Thyroid gland (tissue), 4 donors: ENCODE measurements at regions not wholly inside any gene's neighbourhood (a gene's known extent, or its start where the extent isn't known, plus 50 kb on each side); places are given as distances from the start of the nearest gene placed in this dataset.

ENCODE experiments used
- DNase-seq, 2 donors: peaks; one replicate each; pipeline ENCODE4 v3.0.0-alpha.2; 2019
- H3K27ac ChIP-seq, 3 donors: fragments of 200-600 bp; sonication (generic); 1 replicate in 2 of 3; 2 replicates in 1 of 3; pipeline ENCODE4 v1.5.1; 2016 to 2019; ENCODE audit warnings: mild to moderate bottlenecking in 1 of 3, moderate library complexity in 1 of 3
- H3K27me3 ChIP-seq: fragments of 200-600 bp; sonication (generic); one replicate; pipeline ENCODE4 v1.5.1; 2019
- H3K36me3 ChIP-seq, 2 donors: fragments of 200-600 bp; sonication (generic); one replicate each; pipeline ENCODE4 v1.5.1; 2016 to 2019
- H3K4me1 ChIP-seq, 2 donors: fragments of 200-600 bp; sonication (generic); one replicate each; pipeline ENCODE4 v1.5.1; 2017 to 2019
- H3K4me3 ChIP-seq, 3 donors: fragments of 200-600 bp; sonication (generic); replicated peaks in 1 of 3; 1 replicate in 2 of 3; 2 replicates in 1 of 3; pipeline ENCODE4 v1.5.1; 2016; ENCODE audit warnings: mild to moderate bottlenecking in 1 of 3
- H3K9me3 ChIP-seq: fragments of 200-600 bp; sonication (generic); one replicate; pipeline ENCODE4 v1.5.1; 2017
- POLR2A ChIP-seq, 2 donors: fragments of 450-650 bp; IDR thresholded peaks; one replicate each; pipeline ENCODE4 v1.6.1; 2017; ENCODE audit warnings: antibody characterized with exemption in 2 of 2, mild to moderate bottlenecking in 2 of 2, moderate library complexity in 1 of 2
- WGBS, 2 donors: methylation state at CpG; one replicate each; pipeline ENCODE4 v1.1.5; 2017; 5-methylcytosine and 5-hydroxymethylcytosine counted together
- intact Hi-C: fragments of 100-400 bp; cut with DNase I; formaldehyde crosslinking; loops from one replicate; pipeline ENCODE4 v1.15.1; 2023
- TF ChIP-seq, protein P1 (sequence below), 6 experiments: fragments of 200-600 bp in 3 of 6; fragments of 450-650 bp in 3 of 6; sonication (generic) in 3 of 6; IDR thresholded peaks; one replicate each; pipeline ENCODE4 v1.5.1; 2016 to 2019; ENCODE audit warnings: antibody characterized with exemption in 6 of 6, mild to moderate bottlenecking in 2 of 6, inconsistent platforms in 1 of 6, moderate library complexity in 1 of 6

DNA sequence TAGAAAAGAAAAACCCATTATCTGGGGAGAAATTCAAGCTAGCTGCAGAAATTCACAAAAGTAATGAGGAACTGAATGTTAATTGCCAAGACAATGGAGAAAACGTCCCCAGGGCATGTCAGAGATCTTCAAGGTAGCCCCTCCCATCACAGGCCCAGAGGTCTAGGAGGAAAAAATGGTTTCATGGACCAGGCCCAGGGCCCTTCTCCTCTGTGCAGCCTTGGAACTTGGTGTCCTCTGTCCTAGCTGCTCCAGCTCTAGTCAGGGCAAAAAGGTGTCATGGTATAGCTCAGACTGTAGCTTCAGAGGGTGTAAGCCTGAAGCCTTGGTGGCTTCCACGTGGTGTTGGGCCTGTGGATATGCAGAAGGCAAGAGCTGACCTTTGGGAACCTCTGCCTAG, 411.8 kb downstream of the ADRA2A start:
- Histone ChIP-seq H3K36me3 (no peaks in the 10 kb centered on the region), H3K4me3 (no peak overlapping the region), H3K4me1 (no peaks in the 10 kb centered on the region), H3K9me3 (no peaks in the 10 kb centered on the region), H3K27me3 (no peaks in the 10 kb centered on the region), H3K27ac (no peak overlapping the region)
- WGBS, 2 donors, result 10 to 25% methylated on average over 2 of the region's 2 CpGs
- TF ChIP-seq, protein P1, sequence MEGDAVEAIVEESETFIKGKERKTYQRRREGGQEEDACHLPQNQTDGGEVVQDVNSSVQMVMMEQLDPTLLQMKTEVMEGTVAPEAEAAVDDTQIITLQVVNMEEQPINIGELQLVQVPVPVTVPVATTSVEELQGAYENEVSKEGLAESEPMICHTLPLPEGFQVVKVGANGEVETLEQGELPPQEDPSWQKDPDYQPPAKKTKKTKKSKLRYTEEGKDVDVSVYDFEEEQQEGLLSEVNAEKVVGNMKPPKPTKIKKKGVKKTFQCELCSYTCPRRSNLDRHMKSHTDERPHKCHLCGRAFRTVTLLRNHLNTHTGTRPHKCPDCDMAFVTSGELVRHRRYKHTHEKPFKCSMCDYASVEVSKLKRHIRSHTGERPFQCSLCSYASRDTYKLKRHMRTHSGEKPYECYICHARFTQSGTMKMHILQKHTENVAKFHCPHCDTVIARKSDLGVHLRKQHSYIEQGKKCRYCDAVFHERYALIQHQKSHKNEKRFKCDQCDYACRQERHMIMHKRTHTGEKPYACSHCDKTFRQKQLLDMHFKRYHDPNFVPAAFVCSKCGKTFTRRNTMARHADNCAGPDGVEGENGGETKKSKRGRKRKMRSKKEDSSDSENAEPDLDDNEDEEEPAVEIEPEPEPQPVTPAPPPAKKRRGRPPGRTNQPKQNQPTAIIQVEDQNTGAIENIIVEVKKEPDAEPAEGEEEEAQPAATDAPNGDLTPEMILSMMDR (IDR thresholded peaks at IDR 0.05), result no peak
- no peak for TF ChIP-seq POLR2A (IDR thresholded peaks at IDR 0.05)
- no peak for DNase-seq
- intact Hi-C loops, result no loop called here

DNA sequence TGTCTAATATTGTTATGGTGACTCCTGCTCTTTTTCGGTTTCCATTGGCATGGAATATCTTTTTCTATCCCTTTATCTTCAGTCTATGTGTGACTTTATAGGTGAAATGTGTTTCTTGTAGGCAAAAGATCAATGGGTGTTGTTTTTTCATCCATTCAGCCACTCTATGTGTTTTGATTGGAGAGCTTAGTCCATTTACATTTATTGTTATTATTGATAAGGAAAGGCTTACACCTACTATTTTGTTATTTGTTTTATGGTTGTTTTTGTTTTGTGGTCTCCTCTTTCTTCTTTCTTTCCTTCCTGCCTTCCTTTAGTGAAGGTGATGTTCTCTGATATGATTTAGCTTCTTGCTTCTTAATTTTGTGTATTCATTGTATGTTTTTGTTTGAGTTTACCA, 414.3 kb downstream of the ADRA2A start:
- 63 to 64% methylated on average over 1 of the region's 1 CpG for WGBS, 2 donors
- DNase-seq, result no peak
- H3K27me3 ChIP-seq, result no peaks in the 10 kb centered on the region

DNA sequence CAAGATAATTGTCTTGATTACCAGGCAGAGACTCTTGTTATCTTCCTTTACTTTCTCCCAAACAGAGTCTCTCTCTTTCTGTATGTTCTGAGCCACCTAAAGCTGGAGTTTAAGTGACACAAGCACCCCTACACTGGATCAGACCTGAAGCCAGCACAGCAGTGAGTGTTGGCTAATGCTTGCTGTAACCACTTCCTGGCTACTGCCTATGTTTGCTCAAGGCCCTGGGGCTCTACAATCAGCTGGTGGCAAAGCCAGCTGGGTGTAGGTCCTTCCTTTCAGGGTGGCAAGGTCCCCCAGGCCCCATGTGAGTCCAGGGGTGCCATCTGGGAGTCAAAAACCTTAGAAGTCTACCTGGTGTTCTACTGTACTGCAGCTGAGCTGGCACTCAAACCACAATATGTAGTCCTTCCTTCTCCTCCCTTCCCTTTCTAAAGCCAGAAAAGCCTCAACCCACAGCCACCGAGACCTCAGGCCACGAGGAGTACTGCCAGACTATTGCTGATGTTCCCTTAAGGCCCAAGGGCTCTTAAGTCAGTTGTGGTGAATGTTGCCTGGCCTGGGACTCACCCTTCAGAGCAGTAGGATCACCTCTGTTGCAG, 416.3 kb downstream of the ADRA2A start:
- Histone ChIP-seq H3K27me3 (no peaks in the 10 kb centered on the region), H3K4me3 (no peak overlapping the region), H3K36me3 (no peaks in the 10 kb centered on the region), H3K4me1 (no peaks in the 10 kb centered on the region), H3K9me3 (no peaks in the 10 kb centered on the region), H3K27ac (no peak overlapping the region)
- 80 to 83% methylated on average over 2 of the region's 2 CpGs for WGBS, 2 donors
- intact Hi-C loops, result no loop called here
- DNase-seq, result no peak
- TF ChIP-seq, protein P1 (IDR thresholded peaks at IDR 0.05), result no peak
- no peak for TF ChIP-seq POLR2A (IDR thresholded peaks at IDR 0.05)

More for the DNA sequence above, 414.3 kb downstream of the ADRA2A start:
- H3K4me1 ChIP-seq, result no peaks in the 10 kb centered on the region
- intact Hi-C loops, result no loop called here
- no peaks in the 10 kb centered on the region for H3K9me3 ChIP-seq
- TF ChIP-seq, protein P1 (IDR thresholded peaks at IDR 0.05), result no peak
- no peak for TF ChIP-seq POLR2A (IDR thresholded peaks at IDR 0.05)
- H3K4me3 ChIP-seq, result no peak overlapping the region
- no peak overlapping the region for H3K27ac ChIP-seq
- no peaks in the 10 kb centered on the region for H3K36me3 ChIP-seq

DNA sequence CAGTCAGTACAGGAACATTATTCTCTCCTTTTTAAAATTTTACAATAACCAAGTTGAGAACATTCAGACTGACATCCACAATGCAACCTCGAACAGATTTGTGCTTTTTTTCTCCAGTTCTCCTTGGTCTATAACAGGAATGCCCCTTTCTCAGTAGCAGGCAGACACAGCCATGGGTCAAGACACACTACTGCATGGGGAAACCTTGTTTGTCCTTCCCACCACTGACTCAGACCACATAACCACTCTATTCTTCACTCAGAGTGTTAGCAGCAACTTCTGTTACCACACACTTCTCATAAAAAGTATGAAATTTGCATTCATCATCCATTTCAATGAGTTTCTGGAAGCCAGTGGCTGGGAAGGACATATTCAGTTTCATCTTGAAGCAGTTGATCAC, 421.7 kb downstream of the ADRA2A start:
- WGBS, 2 donors, result 68 to 70% methylated on average over 1 of the region's 1 CpG
- no peaks in the 10 kb centered on the region for H3K4me1 ChIP-seq
- TF ChIP-seq, protein P1 (IDR thresholded peaks at IDR 0.05), result no peak
- TF ChIP-seq POLR2A (IDR thresholded peaks at IDR 0.05), result no peak
- DNase-seq, result no peak
- no peak overlapping the region for H3K27ac ChIP-seq
- intact Hi-C loops, result no loop called here
- no peaks in the 10 kb centered on the region for H3K9me3 ChIP-seq
- no peaks in the 10 kb centered on the region for H3K27me3 ChIP-seq
- H3K36me3 ChIP-seq, result no peaks in the 10 kb centered on the region
- H3K4me3 ChIP-seq, result no peak overlapping the region

DNA sequence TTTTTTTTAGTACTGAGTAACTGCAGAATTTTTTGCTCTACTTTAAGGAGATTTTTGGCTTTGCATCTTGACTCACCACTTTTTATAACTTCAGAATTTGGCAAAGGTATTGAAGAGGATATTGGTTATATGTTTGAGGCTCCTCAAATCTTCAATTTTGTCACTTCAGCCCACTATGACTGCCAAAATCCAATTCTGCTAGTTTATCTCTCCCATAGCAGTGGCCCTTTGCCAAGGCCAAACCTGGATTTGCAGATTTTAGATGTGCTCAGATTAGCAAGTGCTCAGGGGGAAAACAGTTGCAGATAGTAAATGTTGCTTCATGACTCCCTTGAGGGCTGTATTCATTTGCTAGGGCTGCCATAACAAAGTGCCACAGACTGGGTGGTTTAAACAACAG, 427.5 kb downstream of the ADRA2A start:
- TF ChIP-seq, protein P1 (IDR thresholded peaks at IDR 0.05), result no peak
- H3K27ac ChIP-seq, result no peak overlapping the region
- no peaks in the 10 kb centered on the region for H3K36me3 ChIP-seq
- no peaks in the 10 kb centered on the region for H3K9me3 ChIP-seq
- H3K4me1 ChIP-seq, result no peaks in the 10 kb centered on the region
- no peak for DNase-seq
- no peak overlapping the region for H3K4me3 ChIP-seq
- intact Hi-C loops, result no loop called here
- H3K27me3 ChIP-seq, result no peaks in the 10 kb centered on the region
